ENCODE measurements at regions not wholly inside any gene's neighbourhood (a gene's known extent, or its start where the extent isn't known, plus 50 kb on each side); places are given as distances from the start of the nearest gene placed in this dataset.

GRCh38 chr15:31556494-31557150, 230.0 kb downstream of the KLF13 start:
- H3K27me3 Mint-ChIP-seq: peaks cover 4% of the 10 kb centered on the region
- H3K4me1 Mint-ChIP-seq: peaks cover 7% of the 10 kb centered on the region
- H3K4me3 Mint-ChIP-seq: no peak overlapping the region
- no peaks in the 10 kb centered on the region for H3K36me3 Mint-ChIP-seq
- H3K27ac Mint-ChIP-seq: no peak overlapping the region
- no peak for DNase-seq
- no peaks in the 10 kb centered on the region for H3K9me3 Mint-ChIP-seq

- H3K9me3 Mint-ChIP-seq: no peaks in the 10 kb centered on the region
Observed at GRCh38 chr15:31557899-31558298, 231.3 kb downstream of the KLF13 start.

GRCh38 chr15:31558840-31559239, 232.2 kb downstream of the KLF13 start:
- H3K4me1 Mint-ChIP-seq: no peaks in the 10 kb centered on the region
- H3K27ac Mint-ChIP-seq: no peak overlapping the region
- DNase-seq: no peak
- H3K4me3 Mint-ChIP-seq: no peak overlapping the region
- no peaks in the 10 kb centered on the region for H3K9me3 Mint-ChIP-seq
- H3K27me3 Mint-ChIP-seq: peaks cover 4% of the 10 kb centered on the region
- H3K36me3 Mint-ChIP-seq: no peaks in the 10 kb centered on the region

More at GRCh38 chr15:31557899-31558298, 231.3 kb downstream of the KLF13 start:
- Mint-ChIP-seq H3K4me3 (no peak overlapping the region), H3K4me1 (no peaks in the 10 kb centered on the region), H3K27me3 (peaks cover 4% of the 10 kb centered on the region), H3K36me3 (no peaks in the 10 kb centered on the region), H3K27ac (no peak overlapping the region)
- DNase-seq: no peak

GRCh38 chr15:31559786-31560185, 233.2 kb downstream of the KLF13 start:
- no peaks in the 10 kb centered on the region for H3K36me3 Mint-ChIP-seq
- H3K27me3 Mint-ChIP-seq: peaks cover 4% of the 10 kb centered on the region
- H3K4me3 Mint-ChIP-seq: no peak overlapping the region
- DNase-seq: no peak
- H3K27ac Mint-ChIP-seq: no peak overlapping the region
- H3K9me3 Mint-ChIP-seq: no peaks in the 10 kb centered on the region
- H3K4me1 Mint-ChIP-seq: no peaks in the 10 kb centered on the region

GRCh38 chr15:31560643-31561042, 234.0 kb downstream of the KLF13 start:
- Mint-ChIP-seq H3K4me3 (no peak overlapping the region), H3K36me3 (no peaks in the 10 kb centered on the region), H3K27me3 (peaks cover 4% of the 10 kb centered on the region), H3K27ac (no peak overlapping the region), H3K9me3 (no peaks in the 10 kb centered on the region), H3K4me1 (no peaks in the 10 kb centered on the region)
- no peak for DNase-seq

GRCh38 chr15:31561156-31561555, 234.5 kb downstream of the KLF13 start:
- Mint-ChIP-seq H3K4me3 (no peak overlapping the region), H3K27me3 (peaks cover 2% of the 10 kb centered on the region), H3K4me1 (no peaks in the 10 kb centered on the region), H3K27ac (no peak overlapping the region), H3K36me3 (no peaks in the 10 kb centered on the region), H3K9me3 (no peaks in the 10 kb centered on the region)
- DNase-seq: no peak

GRCh38 chr15:31563001-31563400, 236.4 kb downstream of the KLF13 start:
- no peaks in the 10 kb centered on the region for H3K27me3 Mint-ChIP-seq
- H3K27ac Mint-ChIP-seq: no peak overlapping the region
- no peak for DNase-seq
- H3K4me1 Mint-ChIP-seq: no peaks in the 10 kb centered on the region
- no peaks in the 10 kb centered on the region for H3K36me3 Mint-ChIP-seq
- no peak overlapping the region for H3K4me3 Mint-ChIP-seq
- H3K9me3 Mint-ChIP-seq: no peaks in the 10 kb centered on the region

- H3K4me3 Mint-ChIP-seq: no peak overlapping the region
- no peaks in the 10 kb centered on the region for H3K27me3 Mint-ChIP-seq
- H3K36me3 Mint-ChIP-seq: no peaks in the 10 kb centered on the region
- H3K9me3 Mint-ChIP-seq: no peaks in the 10 kb centered on the region
- H3K27ac Mint-ChIP-seq: no peak overlapping the region
- H3K4me1 Mint-ChIP-seq: no peaks in the 10 kb centered on the region
- DNase-seq: no peak
Observed at GRCh38 chr15:31563421-31563820, 236.8 kb downstream of the KLF13 start.

GRCh38 chr15:31567861-31568260, 241.2 kb downstream of the KLF13 start:
- Mint-ChIP-seq H3K4me3 (no peak overlapping the region), H3K36me3 (no peaks in the 10 kb centered on the region), H3K4me1 (no peaks in the 10 kb centered on the region), H3K27ac (no peak overlapping the region), H3K9me3 (peaks cover 2% of the 10 kb centered on the region), H3K27me3 (peaks cover 4% of the 10 kb centered on the region)
- no peak for DNase-seq

GRCh38 chr15:31569836-31570235, 243.2 kb downstream of the KLF13 start:
- Mint-ChIP-seq H3K4me1 (peaks cover 4% of the 10 kb centered on the region), H3K9me3 (peaks cover 2% of the 10 kb centered on the region), H3K36me3 (no peaks in the 10 kb centered on the region), H3K4me3 (no peak overlapping the region), H3K27ac (no peak overlapping the region), H3K27me3 (peaks cover 6% of the 10 kb centered on the region)
- no peak for DNase-seq

GRCh38 chr15:31570591-31570990, 244.0 kb downstream of the KLF13 start:
- Mint-ChIP-seq H3K4me3 (no peak overlapping the region), H3K4me1 (peaks cover 5% of the 10 kb centered on the region), H3K27ac (no peak overlapping the region), H3K9me3 (peaks cover 2% of the 10 kb centered on the region), H3K36me3 (no peaks in the 10 kb centered on the region), H3K27me3 (peaks cover 7% of the 10 kb centered on the region)
- no peak for DNase-seq

GRCh38 chr15:31571676-31572075, 245.0 kb downstream of the KLF13 start:
- no peak overlapping the region for H3K27ac Mint-ChIP-seq
- H3K4me3 Mint-ChIP-seq: no peak overlapping the region
- peaks cover 2% of the 10 kb centered on the region for H3K9me3 Mint-ChIP-seq
- H3K36me3 Mint-ChIP-seq: no peaks in the 10 kb centered on the region
- H3K4me1 Mint-ChIP-seq: peaks cover 5% of the 10 kb centered on the region
- peaks cover 7% of the 10 kb centered on the region for H3K27me3 Mint-ChIP-seq
- DNase-seq: no peak

GRCh38 chr15:31573759-31574158, 247.1 kb downstream of the KLF13 start:
- peaks cover 7% of the 10 kb centered on the region for H3K27me3 Mint-ChIP-seq
- peaks cover under 1% of the 10 kb centered on the region for H3K9me3 Mint-ChIP-seq
- DNase-seq: no peak
- no peak overlapping the region for H3K27ac Mint-ChIP-seq
- no peaks in the 10 kb centered on the region for H3K36me3 Mint-ChIP-seq
- H3K4me1 Mint-ChIP-seq: peaks cover 5% of the 10 kb centered on the region
- no peak overlapping the region for H3K4me3 Mint-ChIP-seq

GRCh38 chr15:31574766-31575165, 248.1 kb downstream of the KLF13 start:
- H3K36me3 Mint-ChIP-seq: no peaks in the 10 kb centered on the region
- peaks cover 6% of the 10 kb centered on the region for H3K4me1 Mint-ChIP-seq
- no peak overlapping the region for H3K4me3 Mint-ChIP-seq
- no peak overlapping the region for H3K27ac Mint-ChIP-seq
- no peak for DNase-seq
- H3K27me3 Mint-ChIP-seq: peaks cover 7% of the 10 kb centered on the region
- no peaks in the 10 kb centered on the region for H3K9me3 Mint-ChIP-seq

- Mint-ChIP-seq H3K4me3 (no peak overlapping the region), H3K27ac (no peak overlapping the region), H3K9me3 (peaks cover 7% of the 10 kb centered on the region), H3K27me3 (peaks cover 7% of the 10 kb centered on the region), H3K4me1 (peaks cover 6% of the 10 kb centered on the region), H3K36me3 (peaks cover 4% of the 10 kb centered on the region)
- DNase-seq: no peak
Observed at GRCh38 chr15:31577108-31577507, 250.5 kb downstream of the KLF13 start.

GRCh38 chr15:31579282-31579681, 252.6 kb downstream of the KLF13 start:
- Mint-ChIP-seq H3K27ac (no peak overlapping the region), H3K4me1 (peaks cover 6% of the 10 kb centered on the region), H3K9me3 (peaks cover 19% of the 10 kb centered on the region), H3K27me3 (peaks cover 3% of the 10 kb centered on the region), H3K4me3 (no peak overlapping the region), H3K36me3 (peaks cover 8% of the 10 kb centered on the region)
- no peak for DNase-seq

Measured in activated naive CD8-positive, alpha-beta T cell treated with anti-CD3 and anti-CD28 coated beads for 36 hours (primary cell).